ENCODE measurements at regions not wholly inside any gene's neighbourhood (a gene's known extent, or its start where the extent isn't known, plus 50 kb on each side); places are given as distances from the start of the nearest gene placed in this dataset.
"Not testable (repeated sequence)": the region's sequence is repeated elsewhere in the genome, so short reads cannot be mapped to it uniquely, and the experiment has no call there.

DNA sequence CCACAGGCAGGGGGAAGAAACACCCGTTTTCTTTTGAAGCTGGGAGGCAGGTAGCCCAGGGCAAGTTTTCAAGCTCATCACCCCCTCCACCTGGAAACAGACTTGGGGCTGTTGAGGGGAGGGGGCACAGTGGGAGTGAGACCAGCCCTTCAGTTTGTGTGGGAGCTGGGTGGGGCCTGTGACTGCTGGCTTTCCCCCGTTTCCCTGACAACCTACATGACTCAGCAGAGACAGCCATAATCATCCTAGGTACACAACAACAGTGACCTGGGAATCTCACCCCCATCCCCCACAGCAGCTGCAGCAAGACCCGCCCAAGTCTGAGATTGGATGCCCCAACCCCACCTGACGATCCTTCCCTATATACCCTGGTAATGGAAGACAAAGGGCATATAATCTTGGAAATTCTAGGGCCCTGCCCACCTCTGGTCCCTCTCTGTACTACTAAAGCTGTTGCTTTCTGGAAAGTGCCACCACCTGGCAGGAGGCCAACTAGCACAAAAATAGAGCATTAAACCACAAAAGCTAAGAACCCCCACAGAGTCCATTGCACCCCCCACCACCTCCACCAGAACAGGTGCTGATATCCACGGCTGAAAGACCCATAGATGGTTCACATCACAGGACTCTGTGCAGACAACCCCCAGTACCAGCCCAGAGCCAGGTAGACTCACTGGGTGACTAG, 422.2 kb upstream of the SGO1 start:
- DNase-seq, result no peak

DNA sequence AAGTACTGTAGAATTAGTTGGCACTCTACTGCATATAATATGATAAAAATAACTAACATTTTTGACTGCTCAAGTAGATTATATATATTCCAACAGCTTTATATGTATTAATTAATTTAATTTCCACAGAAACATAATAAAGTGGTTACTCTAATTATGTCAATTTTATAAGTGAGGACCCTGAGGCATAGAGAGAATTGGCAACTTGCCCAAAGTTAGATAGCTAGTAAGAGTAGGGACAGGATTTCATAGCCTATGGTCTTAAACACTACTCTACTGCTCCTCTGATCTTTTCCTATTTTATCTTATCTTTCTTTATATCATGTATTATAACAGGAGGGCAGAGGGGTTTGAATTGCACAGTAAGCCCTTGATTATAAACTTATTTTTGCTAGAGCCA, 418.7 kb upstream of the SGO1 start:
- no peak for DNase-seq

- no peak for DNase-seq
Measured at GRCh38 chr3:20589275-20589674, 403.3 kb upstream of the SGO1 start.

DNA sequence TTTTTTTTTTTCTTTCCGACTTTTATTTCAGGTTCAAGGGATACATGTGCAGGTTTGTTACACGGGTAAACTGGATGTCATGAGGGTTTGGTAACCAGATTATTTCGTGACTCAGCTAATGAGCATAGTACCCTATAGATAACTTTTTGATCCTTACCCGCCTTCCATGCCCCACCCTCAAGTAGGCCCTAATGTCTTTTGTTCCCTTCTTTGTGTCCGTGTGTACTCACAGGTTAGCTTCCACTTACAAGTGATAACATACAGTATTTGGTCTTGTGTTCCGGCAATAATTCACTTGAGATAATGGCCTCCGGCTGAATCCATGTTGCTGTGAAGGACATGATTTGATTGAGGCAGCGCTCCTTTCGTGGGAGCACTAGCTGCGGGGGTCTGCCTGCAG, 402.8 kb upstream of the SGO1 start:
- no peak for DNase-seq

GRCh38 chr3:20583648-20584047, 397.6 kb upstream of the SGO1 start:
- DNase-seq, result no peak

- DNase-seq, result no peak
Measured at GRCh38 chr3:20576228-20576627, 390.2 kb upstream of the SGO1 start.

GRCh38 chr3:20575146-20575545, 389.1 kb upstream of the SGO1 start:
- no peak for DNase-seq

- DNase-seq, result no peak
Measured at GRCh38 chr3:20574746-20575145, 388.7 kb upstream of the SGO1 start.

DNA sequence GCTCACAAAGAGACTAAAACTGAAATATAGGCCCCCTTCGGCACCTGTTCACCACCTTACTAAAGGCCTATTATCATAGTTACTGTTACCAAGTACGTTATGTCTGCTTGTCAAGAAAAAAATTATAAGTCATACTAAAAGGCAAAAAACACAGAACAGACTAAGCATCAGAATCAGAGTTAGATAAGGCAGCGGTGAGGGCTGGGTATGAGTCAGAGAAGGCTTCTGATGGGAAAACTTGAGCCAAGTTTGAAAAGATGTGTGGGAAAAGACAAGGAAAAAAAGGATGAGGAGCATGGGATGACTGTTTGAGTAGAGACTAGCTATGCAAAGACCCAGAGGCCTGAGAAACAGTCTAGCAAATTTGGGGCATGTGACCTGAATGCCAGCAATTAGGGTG, 387.2 kb upstream of the SGO1 start:
- DNase-seq, result no peak

GRCh38 chr3:20572473-20572872, 386.5 kb upstream of the SGO1 start:
- DNase-seq, result no peak

- no peak for DNase-seq
Measured at GRCh38 chr3:20569310-20569709, 383.3 kb upstream of the SGO1 start.

- DNase-seq, result no peak
Measured at GRCh38 chr3:20564966-20565365, 379.0 kb upstream of the SGO1 start.

GRCh38 chr3:20563985-20564384, 378.0 kb upstream of the SGO1 start:
- DNase-seq, result no peak

GRCh38 chr3:20563251-20563650, 377.2 kb upstream of the SGO1 start:
- no peak for DNase-seq

- DNase-seq, result no peak
Measured at GRCh38 chr3:20561166-20561565, 375.2 kb upstream of the SGO1 start.

DNA sequence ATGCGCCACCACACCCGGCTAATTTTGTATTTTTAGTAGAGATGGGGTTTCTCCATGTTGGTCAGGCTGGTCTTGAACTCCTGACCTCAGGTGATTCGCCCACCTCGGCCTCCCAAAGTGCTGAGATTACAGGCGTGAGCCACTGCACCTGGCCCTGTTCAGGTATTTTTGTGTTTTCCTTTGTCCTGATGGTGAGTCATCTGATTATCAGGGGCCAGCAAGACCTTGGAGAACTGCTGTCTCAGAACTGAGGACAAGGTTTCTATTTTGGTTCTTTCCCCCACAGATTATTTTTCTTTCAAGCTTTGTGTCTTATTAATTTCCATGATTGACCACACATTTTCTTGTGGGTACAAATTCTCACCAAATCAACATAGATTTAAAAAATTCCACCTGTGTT, 374.4 kb upstream of the SGO1 start:
- not testable (repeated sequence) for DNase-seq

- no peak for DNase-seq
Measured at GRCh38 chr3:20558161-20558560, 372.2 kb upstream of the SGO1 start.

- DNase-seq, result no peak
Measured at GRCh38 chr3:20556661-20557060, 370.7 kb upstream of the SGO1 start.

DNA sequence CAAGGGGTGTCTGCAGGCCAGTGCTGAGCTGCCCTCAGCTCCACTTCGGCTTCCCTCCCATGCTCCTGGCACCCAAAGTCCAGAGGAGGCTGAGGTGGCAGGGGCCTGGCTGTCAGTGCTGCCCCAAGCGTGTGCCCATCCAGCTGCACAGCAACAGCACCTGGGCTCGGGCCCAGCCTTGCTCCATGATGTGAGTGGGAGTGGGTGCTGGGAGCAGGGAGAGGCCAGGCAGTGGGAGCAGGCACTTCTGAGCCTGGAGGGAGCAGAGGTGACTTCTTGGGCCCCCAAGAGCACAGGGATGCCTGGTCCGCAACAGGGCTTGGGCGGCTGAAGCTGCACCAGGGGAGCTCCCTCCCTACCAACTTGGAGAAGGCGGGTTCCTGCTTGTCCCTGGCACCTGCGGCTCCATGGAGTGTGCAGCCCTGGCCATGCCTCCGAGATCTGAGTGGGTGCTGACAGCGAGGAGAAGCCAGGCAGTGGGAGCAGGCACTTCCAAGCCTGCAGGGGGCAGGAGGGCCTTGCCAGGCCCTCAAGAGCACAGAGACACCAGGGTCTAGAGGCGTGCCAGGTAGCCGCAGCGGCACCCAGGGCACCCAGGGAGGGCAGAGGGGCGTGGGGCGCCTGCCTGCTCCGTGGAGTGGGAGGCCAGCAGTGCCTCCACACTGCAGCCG, 366.7 kb upstream of the SGO1 start:
- no peak for DNase-seq

- DNase-seq, result not testable (repeated sequence)
Measured at GRCh38 chr3:20547361-20548269, 361.6 kb upstream of the SGO1 start.

DNA sequence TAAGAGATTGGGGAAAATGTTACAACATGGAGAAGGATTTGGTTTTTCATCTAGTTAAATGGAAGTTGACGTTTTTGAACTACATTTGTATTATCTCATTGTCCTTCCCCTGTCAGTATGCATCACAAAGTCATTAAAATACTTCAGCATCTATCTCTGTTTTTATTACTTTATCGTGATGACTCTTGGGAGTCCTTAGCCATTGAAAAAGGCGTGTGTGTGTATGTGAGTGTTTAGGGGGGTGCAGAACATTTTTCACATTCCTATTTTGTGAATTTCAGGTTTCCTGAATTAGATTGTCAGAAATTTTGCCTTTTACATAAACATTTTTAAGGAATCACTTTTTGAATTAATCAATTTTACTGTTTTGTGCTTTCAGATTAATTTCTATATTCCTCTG, 360.6 kb upstream of the SGO1 start:
- DNase-seq, result no peak

DNA sequence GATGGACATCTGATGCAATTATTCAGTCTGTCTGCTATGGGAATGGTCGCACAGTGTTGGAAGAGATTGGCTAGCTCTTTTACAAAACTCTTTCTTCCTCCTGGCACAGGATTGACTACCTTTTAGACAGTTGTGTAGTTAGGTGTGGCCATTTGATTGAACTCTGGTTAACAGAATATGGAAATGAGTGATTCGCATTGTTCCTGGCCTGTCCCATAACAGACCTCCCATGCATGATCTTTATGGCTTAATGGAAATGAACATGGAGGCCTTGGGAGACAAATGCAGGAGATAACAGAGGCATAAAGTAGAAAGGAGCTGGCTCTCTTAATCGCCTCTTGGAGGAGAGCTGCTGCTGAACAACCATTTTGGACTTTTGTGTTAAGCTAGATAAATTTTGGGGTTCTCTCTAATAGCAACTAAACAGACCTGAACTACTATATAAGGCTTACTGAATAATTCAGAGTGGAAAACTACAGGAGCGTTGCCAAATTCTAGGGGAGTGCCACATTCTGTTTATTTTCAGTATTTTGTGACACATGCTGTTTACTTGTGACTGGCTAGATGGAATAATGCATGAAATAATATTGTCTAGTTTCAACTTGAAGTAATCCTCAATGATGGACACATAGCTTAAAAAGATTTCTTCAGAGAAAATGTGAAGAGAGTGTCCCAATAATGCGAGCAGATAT, 357.7 kb upstream of the SGO1 start:
- DNase-seq, result no peak

DNA sequence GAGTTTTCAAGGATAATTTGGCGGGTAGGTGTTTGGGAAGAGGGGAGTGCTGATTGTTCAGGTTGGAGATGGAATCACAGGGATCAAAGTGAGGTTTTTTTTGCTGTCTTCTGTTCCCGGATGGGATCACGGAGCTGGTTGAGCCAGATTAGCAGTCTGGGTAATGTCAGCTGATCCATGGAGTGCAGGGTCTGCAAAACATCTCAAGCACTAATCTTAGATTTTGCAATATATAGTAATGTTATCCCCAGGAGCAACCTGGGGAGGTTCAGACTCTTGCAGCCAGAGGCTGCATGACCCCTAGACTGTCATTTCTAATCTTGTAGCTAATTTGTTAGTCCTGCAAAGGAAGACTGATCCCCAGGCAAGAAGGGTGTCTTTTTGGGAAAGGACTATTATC, 354.1 kb upstream of the SGO1 start:
- no peak for DNase-seq
